Spleen (tissue), 7 donors: ENCODE measurements at regions not wholly inside any gene's neighbourhood (a gene's known extent, or its start where the extent isn't known, plus 50 kb on each side); places are given as distances from the start of the nearest gene placed in this dataset.

Experiments used
- POLR2A ChIP-seq, 3 donors: fragments of 450-650 bp; IDR thresholded peaks; one replicate each; pipeline ENCODE4 v1.5.1; 2017; ENCODE audit warnings: antibody characterized with exemption in 3 of 3, mild to moderate bottlenecking in 1 of 3
- TF ChIP-seq, protein P1 (sequence below), 11 experiments: fragments of 200-600 bp in 7 of 11; fragments of 450-650 bp in 4 of 11; sonication (generic) in 4 of 11; IDR thresholded peaks in 8 of 11; conservative IDR thresholded peaks in 3 of 11; 1 replicate in 7 of 11; 2 replicates in 4 of 11; pipeline versions ENCODE4 v1.4.0 to v1.8.0; 2016 to 2021; ENCODE audit warnings: antibody characterized with exemption in 11 of 11, inconsistent platforms in 4 of 11, mild to moderate bottlenecking in 1 of 11
- donor health status: DM: no; HTN: no; CAD: no; lungs with moderate emphysema.
- donor health status: DM: no; HTN: no; CAD: no.
- donor health status: DM: no; HTN: no; CAD: no.

DNA sequence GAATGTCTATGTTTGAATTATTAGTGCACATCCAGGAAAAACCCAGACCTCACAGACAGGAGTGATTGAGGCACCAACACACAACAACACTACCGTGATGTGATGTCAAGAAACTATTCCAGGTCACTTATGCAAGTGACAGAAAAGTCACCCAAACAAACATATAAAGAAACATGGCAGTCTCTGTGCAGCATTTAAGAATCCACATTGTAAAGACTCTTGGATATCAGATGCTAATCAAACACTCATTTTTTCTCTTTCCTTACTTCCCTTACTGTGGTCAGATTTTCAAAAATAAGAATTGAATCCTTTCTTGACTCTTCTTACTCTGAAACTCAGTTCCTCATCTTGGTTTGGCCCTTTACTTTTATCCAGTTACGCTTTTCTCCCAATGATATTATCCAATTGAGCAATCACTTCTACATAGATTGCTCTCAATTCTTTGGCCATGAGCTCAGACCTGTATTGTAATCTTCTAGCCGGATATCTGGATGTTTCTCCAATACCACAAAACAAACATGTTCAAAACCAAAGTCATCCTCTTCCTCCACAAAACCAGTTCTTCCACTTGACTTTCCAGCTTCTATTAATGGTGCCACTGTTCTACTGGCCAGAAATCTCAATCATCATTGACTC, 115.4 kb downstream of the DUSP6 start:
- TF ChIP-seq, protein P1, sequence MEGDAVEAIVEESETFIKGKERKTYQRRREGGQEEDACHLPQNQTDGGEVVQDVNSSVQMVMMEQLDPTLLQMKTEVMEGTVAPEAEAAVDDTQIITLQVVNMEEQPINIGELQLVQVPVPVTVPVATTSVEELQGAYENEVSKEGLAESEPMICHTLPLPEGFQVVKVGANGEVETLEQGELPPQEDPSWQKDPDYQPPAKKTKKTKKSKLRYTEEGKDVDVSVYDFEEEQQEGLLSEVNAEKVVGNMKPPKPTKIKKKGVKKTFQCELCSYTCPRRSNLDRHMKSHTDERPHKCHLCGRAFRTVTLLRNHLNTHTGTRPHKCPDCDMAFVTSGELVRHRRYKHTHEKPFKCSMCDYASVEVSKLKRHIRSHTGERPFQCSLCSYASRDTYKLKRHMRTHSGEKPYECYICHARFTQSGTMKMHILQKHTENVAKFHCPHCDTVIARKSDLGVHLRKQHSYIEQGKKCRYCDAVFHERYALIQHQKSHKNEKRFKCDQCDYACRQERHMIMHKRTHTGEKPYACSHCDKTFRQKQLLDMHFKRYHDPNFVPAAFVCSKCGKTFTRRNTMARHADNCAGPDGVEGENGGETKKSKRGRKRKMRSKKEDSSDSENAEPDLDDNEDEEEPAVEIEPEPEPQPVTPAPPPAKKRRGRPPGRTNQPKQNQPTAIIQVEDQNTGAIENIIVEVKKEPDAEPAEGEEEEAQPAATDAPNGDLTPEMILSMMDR (IDR thresholded peaks at IDR 0.05 in 8 of 11, conservative IDR thresholded peaks at IDR 0.05 in 3 of 11), result no peak
- TF ChIP-seq POLR2A (IDR thresholded peaks at IDR 0.05), result no peak
